AG08395 (cell line): ENCODE measurements at regions not wholly inside any gene's neighbourhood (a gene's known extent, or its start where the extent isn't known, plus 50 kb on each side); places are given as distances from the start of the nearest gene placed in this dataset.

Experiments
- DNase-seq: peaks from one replicate; pipeline ENCODE4 v3.0.0; 2012; ENCODE audit warnings: mixed read lengths, low spot score

GRCh38 chr3:104854468-104854867 is 512.2 kb upstream of the ALCAM start:
- DNase-seq: no peak

- DNase-seq: no peak
These were observed 511.0 kb upstream of the ALCAM start for GRCh38 chr3:104855702-104856101.

DNA sequence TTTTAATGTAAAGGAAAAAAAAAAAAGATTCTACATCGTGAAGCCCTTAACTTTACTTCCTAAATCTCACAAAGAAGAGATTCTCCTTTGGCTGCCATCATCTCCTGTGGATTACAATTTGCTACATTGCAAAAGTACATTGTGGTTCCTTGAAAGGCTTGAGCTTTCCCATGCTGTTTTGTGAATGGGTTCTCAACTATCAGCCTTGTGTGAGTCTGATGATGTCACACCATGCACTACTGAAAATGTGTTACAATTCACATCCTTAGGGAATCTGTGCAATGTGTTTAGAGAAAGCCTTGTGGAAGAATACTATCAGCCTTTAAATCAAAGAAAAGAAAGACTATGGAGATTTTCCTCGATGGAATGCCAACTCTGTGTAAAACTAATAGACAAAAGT is 510.0 kb upstream of the ALCAM start:
- DNase-seq: no peak

DNA sequence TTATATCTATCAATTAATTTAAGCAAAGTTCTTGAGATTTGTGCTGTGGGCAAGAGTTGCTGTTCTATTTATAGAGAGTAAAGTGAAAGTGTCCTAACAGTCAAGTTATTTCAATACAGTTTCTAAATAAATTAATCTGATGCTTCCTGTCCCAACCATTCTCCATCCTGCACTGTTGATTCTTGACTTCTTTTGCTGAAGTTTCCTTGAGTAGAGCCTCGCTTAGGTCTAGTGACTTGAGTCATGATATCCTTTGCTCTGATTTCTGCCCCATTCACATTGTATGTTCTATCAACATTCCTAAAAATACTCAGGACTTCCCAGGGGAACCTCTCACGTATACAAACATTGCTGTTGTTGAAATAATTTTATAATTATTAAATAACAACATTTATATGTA is 498.4 kb upstream of the ALCAM start:
- DNase-seq: no peak

GRCh38 chr3:104870276-104870675 is 496.4 kb upstream of the ALCAM start:
- no peak for DNase-seq

GRCh38 chr3:104873331-104873730 is 493.4 kb upstream of the ALCAM start:
- DNase-seq: peak; percentile 4

- DNase-seq: peak; percentile 2
These were observed 488.3 kb upstream of the ALCAM start for GRCh38 chr3:104878395-104878794.

- peak; percentile 10 for DNase-seq
These were observed 486.8 kb upstream of the ALCAM start for GRCh38 chr3:104879919-104880318.

GRCh38 chr3:104885214-104885814 is 481.4 kb upstream of the ALCAM start:
- DNase-seq: peak; percentile 31

- peak; percentile 22 for DNase-seq
These were observed 480.3 kb upstream of the ALCAM start for GRCh38 chr3:104886220-104886995.

- DNase-seq: peak; percentile 8
These were observed 479.6 kb upstream of the ALCAM start for GRCh38 chr3:104887069-104887468.

GRCh38 chr3:104887619-104888018 is 479.1 kb upstream of the ALCAM start:
- DNase-seq: no peak

DNA sequence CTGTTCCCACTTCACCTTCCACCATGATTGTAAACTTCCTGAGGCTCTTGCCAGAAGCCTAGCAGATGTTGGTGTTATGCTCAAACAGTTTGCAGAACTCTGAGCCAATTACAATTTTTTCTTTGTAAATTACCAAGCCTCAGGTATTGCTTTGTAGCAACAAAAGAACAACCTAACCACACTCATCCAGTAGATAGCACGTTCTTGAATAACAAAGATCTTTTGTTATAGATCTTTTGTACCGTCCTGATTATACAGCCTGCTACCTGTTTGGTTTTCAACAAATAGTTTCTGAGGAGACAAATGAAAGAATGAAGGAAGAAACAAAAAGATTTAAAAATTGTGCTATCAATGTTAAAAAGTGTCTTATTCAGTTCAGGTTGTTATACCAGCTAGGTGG is 474.7 kb upstream of the ALCAM start:
- no peak for DNase-seq

DNA sequence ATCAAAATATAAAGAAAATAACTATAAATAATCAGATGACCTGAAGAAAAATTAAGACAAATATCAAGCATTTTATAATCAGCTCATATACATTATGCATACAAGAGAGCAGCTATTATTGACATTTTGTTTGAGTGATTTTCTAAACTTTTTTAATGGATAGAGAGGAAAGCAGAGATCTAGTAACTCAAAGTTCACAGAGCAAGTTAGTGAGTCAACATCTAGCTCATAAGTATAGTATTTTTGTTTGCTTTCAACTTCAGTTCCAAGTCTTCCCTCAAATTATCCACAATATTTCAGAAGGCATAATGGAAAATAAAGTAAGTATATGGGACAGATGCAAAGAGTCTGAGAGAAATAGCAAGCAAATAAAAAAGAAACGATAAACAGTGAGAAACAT is 470.1 kb upstream of the ALCAM start:
- DNase-seq: no peak

GRCh38 chr3:104901396-104901795 is 465.3 kb upstream of the ALCAM start:
- no peak for DNase-seq

- no peak for DNase-seq
These were observed 463.6 kb upstream of the ALCAM start for GRCh38 chr3:104903064-104903463.

DNA sequence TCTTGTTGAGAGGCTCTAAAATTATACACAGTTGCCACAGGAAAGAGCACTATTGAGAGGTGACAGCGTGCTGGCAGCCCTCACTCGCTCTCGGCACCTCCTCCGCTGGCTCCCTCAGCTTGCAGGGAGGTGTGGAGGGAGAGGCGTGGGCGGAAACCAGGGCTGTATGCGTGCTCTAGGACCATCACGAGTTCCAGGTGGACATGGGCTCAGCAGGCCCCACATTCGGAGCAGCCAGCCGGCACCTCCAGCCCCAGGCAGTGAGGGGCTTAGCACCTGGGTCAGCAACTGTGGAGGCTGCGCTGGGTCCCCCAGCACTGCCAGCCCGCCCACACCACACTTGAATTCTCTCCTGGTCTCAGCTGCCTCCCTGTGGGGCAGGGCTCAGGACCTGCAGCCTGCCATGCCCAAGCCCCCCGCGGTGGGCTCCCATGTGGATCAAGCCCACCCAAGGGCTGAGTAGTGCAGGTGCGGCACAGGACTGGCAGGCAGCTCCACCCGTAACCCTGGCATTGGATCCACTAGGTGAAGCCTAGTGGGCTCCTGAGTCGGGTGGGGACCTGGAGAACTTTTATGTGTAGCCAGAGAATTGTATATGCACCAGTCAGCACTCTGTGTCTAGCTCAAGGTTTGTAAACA is 460.6 kb upstream of the ALCAM start:
- no peak for DNase-seq

DNA sequence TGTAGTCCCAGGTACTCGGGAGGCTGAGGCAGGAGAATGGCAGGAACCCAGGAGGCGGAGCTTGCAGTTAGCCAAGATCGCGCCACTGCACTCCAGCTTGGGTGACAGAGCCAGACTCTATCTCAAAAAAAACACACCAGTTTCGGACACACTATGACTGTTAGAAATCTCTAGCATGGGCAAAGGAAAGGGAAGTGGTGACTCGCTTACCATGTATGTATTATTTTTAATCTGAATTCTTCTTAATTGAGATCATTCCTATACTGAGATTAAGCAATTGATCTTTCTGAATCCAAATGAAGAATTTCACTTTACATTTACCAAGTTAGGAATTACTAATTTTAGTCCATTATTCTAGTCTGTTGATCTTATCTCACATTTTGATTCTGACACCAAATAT is 459.2 kb upstream of the ALCAM start:
- peak; percentile 61 for DNase-seq

DNA sequence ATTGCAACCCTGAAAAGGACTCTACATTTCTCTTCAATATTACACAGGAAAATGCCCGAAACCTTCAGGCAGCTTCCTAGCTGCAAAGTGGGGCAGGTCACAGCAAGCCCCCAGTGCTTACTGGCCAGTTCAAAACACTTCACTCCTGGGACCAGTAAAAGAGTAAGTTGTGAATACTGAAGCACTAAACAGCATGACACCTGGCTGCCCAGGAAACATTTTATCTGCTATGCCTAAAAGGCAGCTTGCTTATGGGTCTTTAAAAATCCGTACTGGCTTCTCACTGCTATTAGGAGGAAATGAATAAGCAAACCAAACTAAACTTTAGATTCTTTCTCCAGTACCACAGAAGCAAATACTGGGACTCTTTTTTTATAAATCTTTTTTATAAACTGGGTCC is 457.9 kb upstream of the ALCAM start:
- DNase-seq: no peak

DNA sequence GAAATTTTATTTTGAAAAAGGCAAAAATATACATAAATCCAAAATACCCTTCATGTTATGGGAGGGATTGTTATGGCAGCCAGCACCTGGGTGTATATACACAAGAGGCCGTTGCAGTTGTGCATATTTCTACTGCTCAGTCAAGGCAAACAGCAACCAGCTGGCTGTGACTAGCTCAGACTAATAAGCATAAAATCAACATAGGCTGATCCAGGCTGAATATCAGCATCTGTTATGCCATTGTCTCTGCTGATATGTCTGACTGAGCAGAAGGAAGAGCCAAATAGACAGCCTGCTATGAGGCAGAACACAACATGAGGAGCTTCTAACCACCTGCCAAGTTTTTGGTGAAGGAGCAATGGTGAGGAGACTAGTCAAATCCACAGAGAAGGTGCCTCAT is 457.5 kb upstream of the ALCAM start:
- peak; percentile 33 for DNase-seq

DNA sequence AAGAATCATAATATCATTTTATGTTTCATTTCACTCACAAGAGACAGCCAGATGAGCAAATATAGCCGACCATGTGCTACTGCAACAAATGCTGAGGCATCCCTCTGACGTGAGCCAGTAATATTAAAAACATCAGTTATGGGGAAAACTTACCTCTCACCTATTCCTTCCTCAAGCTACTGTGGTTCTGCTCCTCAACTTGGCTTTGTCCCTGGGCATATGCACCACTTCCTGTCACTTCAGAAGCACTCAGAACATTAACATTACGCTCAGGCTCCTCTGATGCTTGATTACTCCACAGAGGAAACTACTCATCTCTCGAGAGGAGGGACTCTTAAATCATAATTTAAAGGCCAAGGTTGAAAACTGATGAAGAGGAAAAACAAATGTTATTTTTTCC is 457.0 kb upstream of the ALCAM start:
- DNase-seq: no peak

- no peak for DNase-seq
These were observed 455.3 kb upstream of the ALCAM start for GRCh38 chr3:104911376-104911775.

DNA sequence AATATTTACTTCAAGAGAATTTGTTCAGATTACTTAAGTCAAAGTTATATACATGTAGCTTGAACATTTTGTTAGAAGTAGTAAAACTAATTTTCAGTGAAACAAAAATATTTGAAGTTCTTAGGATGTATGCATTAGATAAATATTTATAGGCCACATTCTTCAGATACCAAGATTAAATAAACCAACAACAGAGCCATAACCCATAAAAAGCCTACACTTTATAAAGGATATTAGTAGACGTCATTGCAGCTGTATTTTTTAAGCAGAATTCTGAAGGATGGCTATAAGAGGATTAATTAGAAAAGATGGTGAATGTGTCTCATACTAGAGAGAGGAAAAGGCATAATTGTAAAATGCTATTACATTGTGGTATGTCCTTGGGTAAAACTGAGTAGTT is 449.7 kb upstream of the ALCAM start:
- no peak for DNase-seq
